ENCODE measurements at regions not wholly inside any gene's neighbourhood (a gene's known extent, or its start where the extent isn't known, plus 50 kb on each side); places are given as distances from the start of the nearest gene placed in this dataset.

DNA sequence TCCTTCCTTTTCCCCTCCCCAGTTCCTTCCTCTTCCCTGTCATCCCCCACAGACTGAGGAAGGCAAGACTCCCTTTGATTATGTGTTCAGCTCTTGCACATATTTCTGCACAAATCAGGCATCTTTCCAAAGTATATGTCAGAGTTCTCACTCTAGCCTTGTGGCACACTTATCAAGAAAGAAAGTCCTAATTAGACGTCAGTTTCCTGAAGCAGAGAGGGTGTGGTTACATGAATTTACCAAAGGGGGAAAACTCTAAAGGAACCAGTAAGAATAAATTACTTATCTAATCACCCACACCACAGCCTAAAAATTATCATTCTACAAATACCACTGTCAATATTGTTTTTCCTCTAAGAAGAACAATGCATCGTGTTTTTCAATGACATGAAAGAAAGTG is 120.7 kb upstream of the GRIP1 start:
- H3K36me3 ChIP-seq = no peaks in the 10 kb centered on the region
- 35 to 37% methylated on average over 2 of the region's 2 CpGs for WGBS, 2 donors
- DNase-seq = no peak
- intact Hi-C loops (cut with DNase I) = no loop called here
- no peak overlapping the region for H3K4me3 ChIP-seq
- no peak for TF ChIP-seq POLR2A (IDR thresholded peaks at IDR 0.05)
- TF ChIP-seq, protein P1, sequence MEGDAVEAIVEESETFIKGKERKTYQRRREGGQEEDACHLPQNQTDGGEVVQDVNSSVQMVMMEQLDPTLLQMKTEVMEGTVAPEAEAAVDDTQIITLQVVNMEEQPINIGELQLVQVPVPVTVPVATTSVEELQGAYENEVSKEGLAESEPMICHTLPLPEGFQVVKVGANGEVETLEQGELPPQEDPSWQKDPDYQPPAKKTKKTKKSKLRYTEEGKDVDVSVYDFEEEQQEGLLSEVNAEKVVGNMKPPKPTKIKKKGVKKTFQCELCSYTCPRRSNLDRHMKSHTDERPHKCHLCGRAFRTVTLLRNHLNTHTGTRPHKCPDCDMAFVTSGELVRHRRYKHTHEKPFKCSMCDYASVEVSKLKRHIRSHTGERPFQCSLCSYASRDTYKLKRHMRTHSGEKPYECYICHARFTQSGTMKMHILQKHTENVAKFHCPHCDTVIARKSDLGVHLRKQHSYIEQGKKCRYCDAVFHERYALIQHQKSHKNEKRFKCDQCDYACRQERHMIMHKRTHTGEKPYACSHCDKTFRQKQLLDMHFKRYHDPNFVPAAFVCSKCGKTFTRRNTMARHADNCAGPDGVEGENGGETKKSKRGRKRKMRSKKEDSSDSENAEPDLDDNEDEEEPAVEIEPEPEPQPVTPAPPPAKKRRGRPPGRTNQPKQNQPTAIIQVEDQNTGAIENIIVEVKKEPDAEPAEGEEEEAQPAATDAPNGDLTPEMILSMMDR (IDR thresholded peaks at IDR 0.05) = no peak
- H3K27ac ChIP-seq = no peak overlapping the region
- no peaks in the 10 kb centered on the region for H3K4me1 ChIP-seq
- no peaks in the 10 kb centered on the region for H3K27me3 ChIP-seq
- no peaks in the 10 kb centered on the region for H3K9me3 ChIP-seq

DNA sequence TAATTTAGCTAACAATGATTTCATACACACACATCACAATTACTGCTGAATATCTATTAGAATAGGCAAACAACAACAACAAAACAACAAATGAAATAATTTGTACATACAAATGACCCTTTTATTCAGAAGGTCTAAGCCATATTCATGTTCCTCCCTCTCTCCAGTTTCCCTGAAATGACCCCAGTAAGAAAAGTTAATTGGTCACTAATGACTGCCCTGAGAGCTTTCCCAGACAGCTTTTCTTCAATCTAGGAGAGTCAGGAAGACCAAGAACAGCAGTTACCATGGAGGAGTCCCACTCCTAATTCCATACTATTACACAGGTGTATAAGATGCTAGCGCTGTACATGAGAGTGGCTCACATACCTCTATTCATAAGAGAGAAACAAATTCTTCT is 121.2 kb upstream of the GRIP1 start:
- H3K4me1 ChIP-seq = no peaks in the 10 kb centered on the region
- DNase-seq = no peak
- intact Hi-C loops (cut with DNase I) = no loop called here
- no peak overlapping the region for H3K27ac ChIP-seq
- no peaks in the 10 kb centered on the region for H3K9me3 ChIP-seq
- H3K4me3 ChIP-seq = no peak overlapping the region
- 82 to 93% methylated on average over 1 of the region's 1 CpG for WGBS, 2 donors
- H3K36me3 ChIP-seq = no peaks in the 10 kb centered on the region
- no peaks in the 10 kb centered on the region for H3K27me3 ChIP-seq
- no peak for TF ChIP-seq POLR2A (IDR thresholded peaks at IDR 0.05)
- TF ChIP-seq, protein P1 (IDR thresholded peaks at IDR 0.05) = no peak

DNA sequence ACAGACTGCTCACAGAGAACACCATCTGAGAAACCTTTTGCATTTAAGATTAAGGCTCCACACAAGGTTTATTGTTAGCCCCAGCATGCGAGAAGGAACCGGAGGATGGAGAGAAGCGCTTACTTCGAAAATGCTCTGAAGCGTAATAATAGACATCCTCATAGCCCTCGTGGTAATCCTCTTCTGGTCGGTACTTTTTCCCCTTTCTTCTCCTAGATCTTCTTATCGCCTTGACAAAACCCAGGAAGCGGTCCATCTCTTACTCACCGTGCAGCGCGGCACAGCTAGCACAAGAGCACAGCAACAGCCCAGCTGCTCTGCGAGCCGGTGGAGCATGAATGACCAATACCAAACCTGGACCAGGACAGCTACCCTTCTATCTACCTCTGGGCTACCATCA is 125.1 kb upstream of the GRIP1 start:
- no peak for TF ChIP-seq POLR2A (IDR thresholded peaks at IDR 0.05)
- TF ChIP-seq, protein P1 (IDR thresholded peaks at IDR 0.05) = no peak

DNA sequence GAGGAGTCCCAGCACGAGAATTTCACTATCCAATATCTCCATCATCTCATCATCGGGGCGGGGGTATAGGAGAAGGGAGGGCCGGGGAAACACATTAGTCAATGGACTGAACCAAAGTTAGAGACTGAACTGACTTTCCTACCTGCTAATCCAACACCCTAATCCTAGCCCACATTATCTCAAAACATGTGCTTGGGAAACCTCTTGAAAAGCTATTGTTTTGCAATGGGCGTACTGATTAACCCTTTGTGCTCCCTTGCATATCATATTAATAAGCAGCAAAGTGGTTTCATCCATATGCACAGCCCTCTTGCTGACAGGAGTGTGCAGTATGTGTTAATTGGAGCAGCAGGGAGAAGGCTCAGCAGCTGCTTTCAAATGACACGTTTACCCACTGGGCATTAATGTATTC is 125.7 kb upstream of the GRIP1 start:
- no peaks in the 10 kb centered on the region for H3K36me3 ChIP-seq
- H3K4me1 ChIP-seq = no peaks in the 10 kb centered on the region
- no peaks in the 10 kb centered on the region for H3K27me3 ChIP-seq
- intact Hi-C loops (cut with DNase I) = no loop called here
- no peak for DNase-seq
- no peak overlapping the region for H3K4me3 ChIP-seq
- H3K9me3 ChIP-seq = no peaks in the 10 kb centered on the region
- TF ChIP-seq, protein P1 (IDR thresholded peaks at IDR 0.05) = no peak
- TF ChIP-seq POLR2A (IDR thresholded peaks at IDR 0.05) = no peak
- 58 to 66% methylated on average over 6 of the region's 6 CpGs for WGBS, 2 donors
- no peak overlapping the region for H3K27ac ChIP-seq

More for the DNA sequence above, 125.1 kb upstream of the GRIP1 start:
- H3K4me1 ChIP-seq = no peaks in the 10 kb centered on the region
- intact Hi-C loops (cut with DNase I) = no loop called here
- no peak overlapping the region for H3K27ac ChIP-seq
- no peak overlapping the region for H3K4me3 ChIP-seq
- no peaks in the 10 kb centered on the region for H3K9me3 ChIP-seq
- no peaks in the 10 kb centered on the region for H3K36me3 ChIP-seq
- H3K27me3 ChIP-seq = no peaks in the 10 kb centered on the region
- no peak for DNase-seq
- whole genome bisulfite sequencing, 2 donors = 76 to 79% methylated on average over 13 to 14 of the region's 14 CpGs

DNA sequence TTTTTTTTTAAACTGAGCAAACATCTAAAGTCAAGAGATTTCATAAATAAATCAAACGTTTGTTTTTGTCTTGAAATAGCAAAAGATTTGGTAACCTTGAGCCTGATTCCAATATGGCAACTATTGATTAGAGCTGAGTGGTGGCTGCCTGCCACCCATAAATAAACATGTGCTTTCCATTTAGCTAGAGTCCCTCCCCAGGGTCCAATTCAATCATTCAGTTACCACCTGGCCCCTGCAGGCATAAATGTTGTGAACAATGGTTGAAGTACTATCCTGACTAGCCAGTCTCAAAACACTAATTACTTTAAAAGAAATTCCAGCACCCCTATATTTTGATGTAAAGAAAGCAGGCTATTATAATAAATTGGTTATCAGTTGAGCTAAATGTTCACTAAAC is 129.7 kb upstream of the GRIP1 start:
- Histone ChIP-seq H3K4me1 (no peaks in the 10 kb centered on the region), H3K36me3 (no peaks in the 10 kb centered on the region), H3K9me3 (no peaks in the 10 kb centered on the region), H3K4me3 (no peak overlapping the region), H3K27me3 (no peaks in the 10 kb centered on the region), H3K27ac (no peak overlapping the region)
- DNase-seq = no peak
- WGBS, 2 donors = 69 to 75% methylated on average over 1 of the region's 1 CpG
- TF ChIP-seq POLR2A (IDR thresholded peaks at IDR 0.05) = no peak
- TF ChIP-seq, protein P1 (IDR thresholded peaks at IDR 0.05) = no peak
- intact Hi-C loops (cut with DNase I) = no loop called here
